ENCODE measurements at regions not wholly inside any gene's neighbourhood (a gene's known extent, or its start where the extent isn't known, plus 50 kb on each side); places are given as distances from the start of the nearest gene placed in this dataset.

DNA sequence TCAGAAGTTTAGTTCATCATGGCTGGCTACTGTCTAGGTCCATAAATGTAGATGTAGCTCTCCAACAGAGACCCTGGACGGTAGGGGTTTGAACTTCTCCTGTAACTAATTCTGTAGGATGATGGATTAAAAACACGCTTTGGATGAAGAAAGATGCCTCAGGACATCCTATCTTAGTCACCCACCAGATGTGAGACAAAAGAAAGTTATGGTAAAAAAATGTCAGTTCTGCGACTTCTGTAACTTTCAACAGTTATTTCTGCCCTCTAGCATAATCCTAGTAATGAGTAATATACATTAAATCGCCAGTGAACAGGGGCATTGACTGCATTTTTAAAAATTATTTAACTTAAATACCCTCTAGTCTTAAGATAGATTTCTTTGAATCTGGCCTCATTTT, 210.1 kb upstream of the LRATD1 start:
- TF ChIP-seq POLR2A (IDR thresholded peaks at IDR 0.05) (no peak), CTCF (IDR thresholded peaks at IDR 0.05) (no peak)

Data from right lobe of liver (tissue), 4 donors.